Esophagus mucosa (tissue), 1 donor: ENCODE measurements at regions not wholly inside any gene's neighbourhood (a gene's known extent, or its start where the extent isn't known, plus 50 kb on each side); places are given as distances from the start of the nearest gene placed in this dataset.

Source experiments
- ATAC-seq: fragments of 200-7000 bp; cut with Tn5 transposase; one replicate; pipeline ENCODE4 v1.9.1; 2020
- donor health status: DM: yes; HTN: yes; CAD: no.

DNA sequence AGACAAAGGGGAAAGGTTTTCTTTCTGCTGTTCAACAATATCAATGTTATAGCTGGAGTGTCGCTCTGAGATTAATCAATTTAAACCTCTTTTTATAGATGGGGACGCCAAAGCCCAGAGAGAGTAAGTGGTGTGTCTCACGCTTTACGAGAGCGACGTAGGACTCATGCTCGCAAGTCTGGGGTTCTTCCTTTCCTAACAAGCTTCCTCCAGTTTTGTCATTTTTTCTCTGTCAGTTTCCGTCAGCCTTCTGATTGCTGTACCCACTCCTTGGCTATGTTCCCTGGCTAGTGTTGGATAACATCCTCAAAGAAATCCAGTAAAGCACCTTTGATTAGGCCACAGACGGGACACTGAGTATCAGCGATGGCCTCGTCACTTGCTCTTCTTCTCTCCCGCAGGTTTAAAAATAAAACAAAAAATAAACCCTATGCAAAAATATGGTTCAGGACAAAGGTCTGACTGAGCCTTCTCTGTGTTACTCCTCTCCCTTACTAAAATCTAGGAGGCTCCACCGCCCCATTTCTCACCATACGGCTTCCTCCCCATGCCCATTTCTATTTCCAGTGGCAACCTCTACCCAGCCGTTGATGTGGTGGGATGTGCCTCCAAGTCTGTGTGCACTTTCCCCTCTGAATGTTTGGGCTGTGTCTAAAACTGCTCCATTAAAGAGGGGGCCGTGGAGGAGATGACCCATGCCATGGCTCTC lies 172.7 kb upstream of the PARP11 start:
- no peak for ATAC-seq

DNA sequence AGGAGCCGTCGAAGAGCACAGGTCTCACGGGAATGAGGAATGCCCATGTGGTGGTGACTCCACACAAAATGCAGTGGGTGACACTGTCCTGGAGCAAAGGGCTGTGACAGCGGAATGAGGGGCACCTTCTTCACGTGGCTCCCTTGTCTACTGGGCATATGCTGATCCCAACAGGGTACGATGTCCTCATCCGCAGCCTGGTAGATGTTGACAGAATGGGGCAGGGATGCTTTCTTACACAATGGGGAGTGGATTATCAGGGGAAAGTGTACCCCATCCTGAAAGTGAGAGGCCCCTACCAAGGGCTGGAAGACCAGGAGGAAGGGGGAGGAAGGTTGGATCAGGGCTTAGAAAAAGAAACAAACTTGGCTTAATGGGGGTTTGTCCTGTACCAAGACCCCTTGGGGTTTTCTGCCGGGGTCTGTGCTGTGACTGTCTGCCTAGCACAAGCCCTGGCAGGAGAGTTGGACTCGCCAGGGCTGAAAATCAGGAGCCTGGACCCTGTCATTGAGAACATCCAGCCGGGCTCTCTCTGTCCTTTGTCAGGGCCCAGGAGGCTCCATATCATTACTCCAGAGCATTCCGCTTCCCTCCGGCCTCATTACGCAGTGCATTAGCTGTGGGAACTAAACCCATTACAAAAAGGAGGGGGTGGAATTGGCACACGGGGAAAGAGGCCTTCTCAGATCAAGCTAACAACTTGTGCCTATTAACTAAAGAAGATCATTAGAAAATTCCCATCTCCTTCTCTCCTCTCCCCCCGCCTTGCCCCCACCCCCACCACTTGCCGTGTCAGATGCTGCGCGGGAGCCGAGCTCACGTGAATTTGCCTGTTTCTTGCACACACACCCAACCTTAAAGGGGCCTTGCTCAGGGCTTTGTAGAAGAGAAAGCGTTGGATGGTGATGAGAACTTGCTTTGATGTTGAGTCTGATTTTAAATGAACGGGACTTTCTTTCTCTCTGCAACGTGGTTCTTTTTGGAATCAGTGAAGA lies 171.8 kb upstream of the PARP11 start:
- ATAC-seq, result no peak

- no peak for ATAC-seq
These were observed 170.9 kb upstream of the PARP11 start for GRCh38 chr12:4044101-4044500.

- ATAC-seq, result no peak
These were observed 168.1 kb upstream of the PARP11 start for GRCh38 chr12:4041187-4041885.

DNA sequence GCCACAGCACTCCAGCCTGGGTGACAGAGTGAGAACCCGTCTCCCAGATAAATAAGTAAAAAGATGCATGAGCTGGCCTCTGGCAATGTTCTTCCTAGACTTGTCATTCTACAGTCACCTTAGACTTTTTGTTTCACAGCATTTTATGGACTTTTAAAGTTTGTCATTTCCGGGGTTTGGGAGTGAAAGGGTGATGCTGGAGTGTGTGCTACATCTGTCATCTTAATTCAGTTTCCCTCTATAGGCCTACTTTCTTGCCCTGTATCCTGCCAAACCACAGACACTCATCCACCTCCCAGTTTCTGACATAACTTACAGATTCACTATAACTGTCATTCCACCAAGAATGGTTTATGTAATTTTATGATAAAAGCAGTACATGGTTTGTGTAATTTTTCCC lies 166.7 kb upstream of the PARP11 start:
- no peak for ATAC-seq

GRCh38 chr12:4037747-4038312 lies 164.6 kb upstream of the PARP11 start:
- ATAC-seq, result no peak

DNA sequence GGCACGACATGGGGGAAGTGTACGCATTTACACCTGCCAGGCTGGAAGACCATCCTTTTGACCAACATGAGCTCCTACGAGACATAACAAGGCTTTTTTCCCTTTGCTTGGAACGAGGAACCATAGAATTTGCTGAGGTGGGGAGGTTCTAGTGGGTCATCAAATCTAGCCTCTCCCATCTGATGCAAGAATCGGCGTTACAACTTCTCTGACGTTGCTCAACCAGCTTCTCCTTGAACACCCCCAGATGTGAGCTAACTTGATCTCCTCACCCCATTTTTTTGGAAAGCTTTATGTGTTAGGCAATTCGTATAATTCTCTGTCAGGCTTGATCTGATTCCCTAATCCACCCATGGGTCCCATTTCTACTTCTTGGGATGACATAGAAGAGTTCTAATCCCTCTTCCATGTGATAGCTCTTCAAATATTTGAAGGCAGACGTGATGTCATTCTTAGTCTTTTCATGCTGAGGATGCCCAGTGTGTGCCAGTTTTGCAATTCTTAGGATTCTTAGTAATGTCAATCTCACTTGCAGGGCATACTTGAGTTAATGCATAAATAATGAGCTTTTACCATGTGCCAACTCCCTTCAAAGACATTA lies 163.6 kb upstream of the PARP11 start:
- peak; percentile 57 for ATAC-seq

- ATAC-seq, result no peak
These were observed 161.7 kb upstream of the PARP11 start for GRCh38 chr12:4034921-4035320.

GRCh38 chr12:4032924-4033615 lies 159.9 kb upstream of the PARP11 start:
- peak; percentile 59 for ATAC-seq

GRCh38 chr12:4031703-4032291 lies 158.6 kb upstream of the PARP11 start:
- peak; percentile 57 for ATAC-seq

GRCh38 chr12:4030929-4031702 lies 157.9 kb upstream of the PARP11 start:
- peak; percentile 96 for ATAC-seq

GRCh38 chr12:4027412-4027811 lies 154.2 kb upstream of the PARP11 start:
- no peak for ATAC-seq

DNA sequence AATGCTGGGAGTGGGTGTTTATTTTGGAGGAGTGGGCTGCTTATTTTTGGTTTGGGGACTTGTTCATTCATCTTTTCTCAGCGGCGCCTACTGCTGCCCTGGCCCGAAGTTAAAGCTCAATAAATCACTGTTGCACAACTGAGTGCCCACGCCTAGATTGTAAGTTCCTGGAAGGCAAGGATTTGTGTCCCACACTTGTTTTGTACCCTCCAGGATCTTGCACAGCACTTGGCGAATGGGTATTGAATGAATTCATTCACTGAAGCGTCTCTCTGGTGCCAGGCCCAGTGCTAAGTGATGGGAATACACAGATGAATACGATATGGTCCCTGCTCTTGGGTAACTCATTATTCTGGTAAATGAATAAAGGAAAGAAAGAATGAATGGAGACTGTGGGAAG lies 153.3 kb upstream of the PARP11 start:
- ATAC-seq, result no peak

- no peak for ATAC-seq
These were observed 152.8 kb upstream of the PARP11 start for GRCh38 chr12:4026020-4026358.

- ATAC-seq, result no peak
These were observed 152.2 kb upstream of the PARP11 start for GRCh38 chr12:4025181-4026019.

DNA sequence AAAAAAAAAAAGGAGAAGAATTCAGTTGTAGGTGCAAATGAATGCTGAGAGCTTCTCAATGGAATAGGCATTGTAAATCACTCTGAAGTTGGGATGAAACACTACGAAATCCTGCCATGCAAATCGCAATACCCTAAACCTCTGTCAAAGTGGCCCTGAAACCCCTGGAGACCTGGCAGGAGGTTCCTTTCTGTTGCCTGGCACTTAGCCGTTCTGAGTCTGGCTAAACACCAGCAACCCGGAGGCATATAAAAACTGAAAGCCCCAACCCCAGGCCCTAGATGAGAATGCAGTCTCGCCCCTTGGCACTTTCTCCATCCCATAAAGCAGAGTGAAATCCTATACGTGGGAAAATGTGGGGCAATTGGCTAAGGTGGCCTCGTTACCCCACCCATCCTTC lies 151.5 kb upstream of the PARP11 start:
- no peak for ATAC-seq

DNA sequence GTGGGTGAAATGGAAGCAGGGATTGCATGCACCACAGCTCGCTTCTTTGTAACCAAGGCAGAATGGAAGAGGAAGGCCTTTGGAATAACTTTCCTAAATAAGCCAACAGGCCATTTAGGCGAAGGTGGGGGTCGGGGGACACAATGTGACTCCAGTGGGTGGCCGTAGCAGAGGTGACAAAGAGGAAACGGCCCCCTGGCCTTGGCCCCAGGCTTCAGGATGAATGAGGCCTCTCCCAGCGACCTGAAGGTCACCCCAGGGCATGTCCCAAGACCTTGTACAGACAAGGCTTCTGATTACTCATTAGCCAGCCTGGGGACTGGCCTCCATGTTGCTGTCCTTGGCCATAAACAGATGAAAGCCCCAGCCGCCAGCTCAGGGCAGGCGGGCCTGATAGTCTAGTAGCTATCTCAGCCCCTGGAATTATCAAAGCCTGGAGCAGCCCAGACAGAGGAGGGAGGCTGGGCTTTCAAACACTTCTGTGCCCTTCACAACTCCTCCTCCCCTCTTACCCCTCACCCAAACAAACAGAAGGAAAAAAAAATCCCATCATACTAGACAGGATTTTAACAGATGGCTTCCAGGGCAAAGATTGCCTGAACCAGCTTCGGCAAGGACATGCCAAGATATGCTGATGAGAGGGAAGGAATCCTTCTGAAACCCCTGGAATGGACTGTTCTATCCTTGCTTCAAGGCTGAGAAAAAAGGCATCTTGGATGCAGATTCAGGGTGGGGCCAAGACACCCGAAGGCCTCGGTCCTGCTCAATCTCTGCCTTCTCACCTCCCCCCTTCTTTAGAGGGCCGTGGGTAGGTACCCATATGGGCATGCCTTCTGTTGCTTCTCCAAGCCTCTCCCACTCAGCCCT lies 142.3 kb upstream of the PARP11 start:
- ATAC-seq, result peak; percentile 35

DNA sequence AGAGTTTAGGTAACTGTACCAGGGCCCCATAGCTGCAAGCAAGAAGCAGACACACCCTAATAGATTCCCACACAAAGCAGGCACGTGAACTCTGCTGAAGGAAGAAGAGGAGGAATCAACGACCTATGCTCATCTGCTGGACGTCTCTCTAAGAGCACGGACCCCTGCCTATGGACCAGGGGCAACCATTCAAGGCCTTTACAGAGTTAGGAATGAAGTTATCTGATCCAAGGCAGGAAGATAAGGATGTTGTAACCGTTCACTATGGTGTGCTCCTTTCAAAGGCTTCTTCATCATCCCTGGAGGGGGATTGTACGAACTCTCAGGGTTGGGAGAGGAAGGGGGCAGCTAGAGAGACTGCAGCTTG lies 141.6 kb upstream of the PARP11 start:
- no peak for ATAC-seq

GRCh38 chr12:4014444-4014843 lies 141.2 kb upstream of the PARP11 start:
- no peak for ATAC-seq
